Loucy (cell line): ENCODE measurements at regions not wholly inside any gene's neighbourhood (a gene's known extent, or its start where the extent isn't known, plus 50 kb on each side); places are given as distances from the start of the nearest gene placed in this dataset.

Experiments
- EZH2phosphoT487 ChIP-seq: fragments of 200-600 bp; IDR thresholded peaks from 2 replicates; pipeline ENCODE4 v1.6.1; 2018; ENCODE audit warnings: antibody characterized with exemption, mild to moderate bottlenecking, moderate library complexity, borderline replicate concordance
- TF ChIP-seq, protein P1 (sequence below): fragments of 200-600 bp; sonication (generic); conservative IDR thresholded peaks from 2 replicates; pipeline ENCODE4 v1.5.1; 2014; ENCODE audit warnings: mild to moderate bottlenecking, antibody characterized with exemption, low read length

GRCh38 chr6:126118936-126119335, 132.6 kb downstream of the TRMT11 start:
- TF ChIP-seq, protein P1, sequence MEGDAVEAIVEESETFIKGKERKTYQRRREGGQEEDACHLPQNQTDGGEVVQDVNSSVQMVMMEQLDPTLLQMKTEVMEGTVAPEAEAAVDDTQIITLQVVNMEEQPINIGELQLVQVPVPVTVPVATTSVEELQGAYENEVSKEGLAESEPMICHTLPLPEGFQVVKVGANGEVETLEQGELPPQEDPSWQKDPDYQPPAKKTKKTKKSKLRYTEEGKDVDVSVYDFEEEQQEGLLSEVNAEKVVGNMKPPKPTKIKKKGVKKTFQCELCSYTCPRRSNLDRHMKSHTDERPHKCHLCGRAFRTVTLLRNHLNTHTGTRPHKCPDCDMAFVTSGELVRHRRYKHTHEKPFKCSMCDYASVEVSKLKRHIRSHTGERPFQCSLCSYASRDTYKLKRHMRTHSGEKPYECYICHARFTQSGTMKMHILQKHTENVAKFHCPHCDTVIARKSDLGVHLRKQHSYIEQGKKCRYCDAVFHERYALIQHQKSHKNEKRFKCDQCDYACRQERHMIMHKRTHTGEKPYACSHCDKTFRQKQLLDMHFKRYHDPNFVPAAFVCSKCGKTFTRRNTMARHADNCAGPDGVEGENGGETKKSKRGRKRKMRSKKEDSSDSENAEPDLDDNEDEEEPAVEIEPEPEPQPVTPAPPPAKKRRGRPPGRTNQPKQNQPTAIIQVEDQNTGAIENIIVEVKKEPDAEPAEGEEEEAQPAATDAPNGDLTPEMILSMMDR: no peak
- no peak for TF ChIP-seq EZH2phosphoT487
